Osteoblast (primary cell): ENCODE measurements at regions not wholly inside any gene's neighbourhood (a gene's known extent, or its start where the extent isn't known, plus 50 kb on each side); places are given as distances from the start of the nearest gene placed in this dataset.

Experiments used
- DNase-seq: peaks from one replicate; pipeline ENCODE4 v3.0.0; 2011; ENCODE audit warnings: low spot score, mixed read lengths; ENCODE audit not compliant: insufficient read length; ENCODE audit errors: missing footprints
- H2AFZ ChIP-seq: 2 replicates; pipeline ENCODE4 v1.6.0; 2011; ENCODE audit warnings: mild to moderate bottlenecking, low read length
- H3K27ac ChIP-seq: 2 replicates; pipeline ENCODE4 v1.5.1; 2011; ENCODE audit warnings: mild to moderate bottlenecking, low read depth, low read length, moderate library complexity
- H3K27me3 ChIP-seq: 2 replicates; pipeline ENCODE4 v1.6.0; 2012; ENCODE audit warnings: mild to moderate bottlenecking, control low read depth, inconsistent platforms, low read length, moderate library complexity; ENCODE audit not compliant: insufficient read depth
- H3K36me3 ChIP-seq: 2 replicates; pipeline ENCODE4 v1.5.1; 2011; ENCODE audit warnings: mild to moderate bottlenecking, low read length, control low read depth, moderate library complexity; ENCODE audit not compliant: insufficient read depth
- H3K4me1 ChIP-seq: 2 replicates; pipeline ENCODE4 v1.5.1; 2011; ENCODE audit warnings: mild to moderate bottlenecking, low read length, control low read depth, moderate library complexity; ENCODE audit not compliant: insufficient read depth
- H3K4me2 ChIP-seq: 2 replicates; pipeline ENCODE4 v1.6.0; 2011; ENCODE audit warnings: mild to moderate bottlenecking, low read length; ENCODE audit not compliant: insufficient read depth
- H3K4me3 ChIP-seq: fragments of 200-600 bp; sonication (generic); 3 replicates; pipeline ENCODE4 v1.5.1; 2012; ENCODE audit warnings: mild to moderate bottlenecking, low read length, inconsistent platforms; ENCODE audit not compliant: insufficient read depth
- H3K79me2 ChIP-seq: 2 replicates; pipeline ENCODE4 v1.6.0; 2012; ENCODE audit warnings: mild to moderate bottlenecking, low read length, control low read depth, inconsistent platforms; ENCODE audit not compliant: insufficient read depth
- H3K9me3 ChIP-seq: 2 replicates; pipeline ENCODE4 v1.5.1; 2011; ENCODE audit warnings: low read depth, low read length, control low read depth
- H4K20me1 ChIP-seq: 2 replicates; pipeline ENCODE4 v1.6.0; 2012; ENCODE audit warnings: mild to moderate bottlenecking, low read length, control low read depth; ENCODE audit not compliant: insufficient read depth
- CTCF ChIP-seq: IDR thresholded peaks from 2 replicates; pipeline ENCODE4 v1.5.1; 2011; ENCODE audit warnings: mild to moderate bottlenecking, low read depth, low read length, moderate library complexity; ENCODE audit errors: extremely low read depth

- DNase-seq, result no peak
- Histone ChIP-seq H3K36me3 (no peaks in the 10 kb centered on the region), H3K9me3 (no peaks in the 10 kb centered on the region), H3K4me1 (no peaks in the 10 kb centered on the region), H3K27me3 (no peaks in the 10 kb centered on the region), H4K20me1 (no peaks in the 10 kb centered on the region), H3K4me2 (no peak overlapping the region), H3K4me3 (no peak overlapping the region), H3K27ac (no peak overlapping the region), H3K79me2 (no peaks in the 10 kb centered on the region), H2AFZ (no peak overlapping the region)
- no peak for TF ChIP-seq CTCF
These were observed 744.7 kb downstream of the TUSC7 start for GRCh38 chr3:117454254-117454653.

- no peaks in the 10 kb centered on the region for H3K4me1 ChIP-seq
- no peaks in the 10 kb centered on the region for H3K27me3 ChIP-seq
- H3K27ac ChIP-seq, result no peak overlapping the region
- no peak overlapping the region for H2AFZ ChIP-seq
- no peaks in the 10 kb centered on the region for H4K20me1 ChIP-seq
- no peak overlapping the region for H3K4me2 ChIP-seq
- TF ChIP-seq CTCF, result no peak
- no peaks in the 10 kb centered on the region for H3K79me2 ChIP-seq
- no peak for DNase-seq
- no peak overlapping the region for H3K4me3 ChIP-seq
- no peaks in the 10 kb centered on the region for H3K36me3 ChIP-seq
- no peaks in the 10 kb centered on the region for H3K9me3 ChIP-seq
These were observed 745.3 kb downstream of the TUSC7 start for GRCh38 chr3:117454908-117455307.

- no peaks in the 10 kb centered on the region for H3K36me3 ChIP-seq
- no peak overlapping the region for H3K27ac ChIP-seq
- H2AFZ ChIP-seq, result no peak overlapping the region
- no peaks in the 10 kb centered on the region for H3K79me2 ChIP-seq
- H3K9me3 ChIP-seq, result no peaks in the 10 kb centered on the region
- H3K27me3 ChIP-seq, result no peaks in the 10 kb centered on the region
- no peak overlapping the region for H3K4me2 ChIP-seq
- no peaks in the 10 kb centered on the region for H3K4me1 ChIP-seq
- no peak overlapping the region for H3K4me3 ChIP-seq
- no peaks in the 10 kb centered on the region for H4K20me1 ChIP-seq
- no peak for TF ChIP-seq CTCF
- no peak for DNase-seq
These were observed 746.2 kb downstream of the TUSC7 start for GRCh38 chr3:117455782-117456181.

- Histone ChIP-seq H3K79me2 (no peaks in the 10 kb centered on the region), H3K27me3 (no peaks in the 10 kb centered on the region)
- DNase-seq, result peak; percentile 3
These were observed 753.9 kb downstream of the TUSC7 start for GRCh38 chr3:117463276-117464115.

More at GRCh38 chr3:117463276-117464115, 753.9 kb downstream of the TUSC7 start:
- H3K4me3 ChIP-seq, result no peak overlapping the region
- H3K9me3 ChIP-seq, result no peaks in the 10 kb centered on the region
- no peak overlapping the region for H3K27ac ChIP-seq
- no peak overlapping the region for H3K4me2 ChIP-seq
- no peak overlapping the region for H2AFZ ChIP-seq
- no peak for TF ChIP-seq CTCF
- no peaks in the 10 kb centered on the region for H3K4me1 ChIP-seq
- no peaks in the 10 kb centered on the region for H4K20me1 ChIP-seq
- no peaks in the 10 kb centered on the region for H3K36me3 ChIP-seq
